HCT116 (cell line): ENCODE measurements at regions not wholly inside any gene's neighbourhood (a gene's known extent, or its start where the extent isn't known, plus 50 kb on each side); places are given as distances from the start of the nearest gene placed in this dataset.

Experiments
- ATAC-seq: fragments of 200-7000 bp; cut with Tn5 transposase; 2 replicates; pipeline ENCODE4 v1.9.1; 2020; ENCODE audit warnings: mild to moderate bottlenecking, moderate library complexity
- BruUV-seq: library from RNA; stranded (reverse); fragments of 400-500 nt; replicated peaks from 2 replicates; lab custom pipeline; 2021; lab: Mats Ljungman, UMichigan
- CTCF ChIA-PET: fragments of 300-600 bp; sonication (Branson Sonifier 250); formaldehyde crosslinking; loops from one replicate; lab custom pipeline; 2021; ENCODE audit warnings: antibody characterized with exemption; lab: Charles Lee
- POLR2A ChIA-PET: fragments of 300-600, 350-600 bp; sonication (Branson Sonifier 250); formaldehyde crosslinking; loops from one replicate; lab custom pipeline; 2021; ENCODE audit warnings: antibody characterized with exemption; lab: Charles Lee
- RAD21 ChIA-PET, 2 experiments: fragments of 300-600 bp; sonication (Branson Sonifier 250); formaldehyde crosslinking; loops; one replicate each; lab custom pipeline; 2023; ENCODE audit warnings: low total read pairs in 2 of 2; ENCODE audit not compliant: uncharacterized antibody in 2 of 2, unreplicated experiment in 2 of 2, low non-redundant PET in 1 of 2; lab: Charles Lee
- DNase-seq: peaks from one replicate; pipeline ENCODE4 v3.0.0-alpha.2; 2010; ENCODE audit warnings: low read depth, low spot score
- H2AFZ ChIP-seq: fragments of 200-600 bp; shearing (Covaris generic), sonication (generic); 2 replicates; pipeline ENCODE4 v1.6.1; 2017; ENCODE audit warnings: low read depth, mixed run types, mixed read lengths, antibody characterized with exemption, low read length; ENCODE audit not compliant: poor library complexity, severe bottlenecking
- H3K27ac ChIP-seq: 2 replicates; pipeline ENCODE4 v1.5.1; 2012; ENCODE audit warnings: low read depth, low read length
- H3K27me3 ChIP-seq: fragments of 200-600 bp; sonication (generic); 2 replicates; pipeline ENCODE4 v1.6.1; 2016; ENCODE audit warnings: mixed run types, low read length, mixed read lengths; ENCODE audit not compliant: insufficient read depth
- H3K36me3 ChIP-seq, 2 experiments: fragments of 200-500 bp in 1 of 2; fragments of 200-600 bp in 1 of 2; sonication (Bioruptor generic) in 1 of 2; sonication (generic) in 1 of 2; 2 replicates each; pipeline versions ENCODE4 v1.5.1 to v1.6.1; 2014 to 2016; ENCODE audit warnings: low read length in 2 of 2, inconsistent platforms in 1 of 2, mixed read lengths in 1 of 2, mixed run types in 1 of 2; ENCODE audit not compliant: insufficient read depth in 2 of 2, control insufficient read depth in 1 of 2
- H3K4me1 ChIP-seq, 2 experiments: fragments of 200-600 bp in 1 of 2; sonication (generic) in 1 of 2; 2 replicates each; pipeline versions ENCODE4 v1.5.1 to v1.6.1; 2012 to 2017; ENCODE audit warnings: low read length in 2 of 2, inconsistent platforms in 1 of 2, mild to moderate bottlenecking in 1 of 2, mixed read lengths in 1 of 2, mixed run types in 1 of 2, moderate library complexity in 1 of 2; ENCODE audit not compliant: insufficient read depth in 2 of 2, control insufficient read depth in 1 of 2
- H3K4me2 ChIP-seq: fragments of 200-600 bp; sonication (generic); 2 replicates; pipeline ENCODE4 v1.6.1; 2017; ENCODE audit warnings: mixed run types, low read length, mixed read lengths
- H3K4me3 ChIP-seq, 2 experiments: fragments of 200-600 bp in 1 of 2; sonication (generic) in 1 of 2; replicated peaks in 1 of 2; 2 replicates each; pipeline ENCODE4 v1.5.1; 2011 to 2016; ENCODE audit warnings: low read length in 2 of 2, control low read depth in 1 of 2, low read depth in 1 of 2, mild to moderate bottlenecking in 1 of 2, mixed read lengths in 1 of 2, mixed run types in 1 of 2
- H3K79me2 ChIP-seq: fragments of 200-600 bp; sonication (generic); 2 replicates; pipeline ENCODE4 v1.6.1; 2017; ENCODE audit warnings: mild to moderate bottlenecking, mixed run types, low read length, moderate library complexity, mixed read lengths; ENCODE audit not compliant: insufficient read depth
- H3K9ac ChIP-seq: fragments of 200-600 bp; sonication (generic); 2 replicates; pipeline ENCODE4 v1.6.1; 2016; ENCODE audit warnings: low read length, mixed read lengths
- H3K9me2 ChIP-seq: fragments of 200-600 bp; sonication (generic), shearing (Covaris generic); 2 replicates; pipeline ENCODE4 v1.6.1; 2017; ENCODE audit warnings: mixed run types, mild to moderate bottlenecking, moderate library complexity; ENCODE audit not compliant: insufficient read depth
- H3K9me3 ChIP-seq, 2 experiments: fragments of 200-500 bp in 1 of 2; fragments of 200-600 bp in 1 of 2; sonication (Bioruptor generic) in 1 of 2; sonication (generic) in 1 of 2; 2 replicates each; pipeline ENCODE4 v1.6.1; 2014 to 2017; ENCODE audit warnings: low read length in 2 of 2, mixed read lengths in 2 of 2, inconsistent platforms in 1 of 2, low read depth in 1 of 2, mild to moderate bottlenecking in 1 of 2, mixed run types in 1 of 2, moderate library complexity in 1 of 2; ENCODE audit not compliant: control insufficient read depth in 1 of 2, insufficient read depth in 1 of 2
- H4K20me1 ChIP-seq: fragments of 200-600 bp; sonication (generic), shearing (Covaris generic); 2 replicates; pipeline ENCODE4 v1.6.1; 2017; ENCODE audit warnings: mixed run types, mild to moderate bottlenecking, moderate library complexity; ENCODE audit not compliant: insufficient read depth
- EGR1 ChIP-seq: IDR thresholded peaks from 2 replicates; pipeline ENCODE4 v1.6.1; 2012; ENCODE audit warnings: low read depth
- ELF1 ChIP-seq: IDR thresholded peaks from 2 replicates; pipeline ENCODE4 v1.6.1; 2012; ENCODE audit warnings: low read depth, borderline replicate concordance
- POLR2AphosphoS5 ChIP-seq: IDR thresholded peaks from 2 replicates; pipeline ENCODE4 v1.6.1; 2011; ENCODE audit warnings: mild to moderate bottlenecking, low read depth, low read length, moderate library complexity
- TCF7L2 ChIP-seq: IDR thresholded peaks from 2 replicates; pipeline ENCODE4 v1.7.0; 2011; ENCODE audit warnings: borderline replicate concordance, inconsistent platforms; ENCODE audit not compliant: insufficient read depth, insufficient read length; ENCODE audit errors: extremely low read depth
- ZFX ChIP-seq: fragments of 450-650 bp; IDR thresholded peaks from 2 replicates; pipeline ENCODE4 v1.6.1; 2017
- intact Hi-C: fragments of 100-400 bp; cut with micrococcal nuclease; formaldehyde crosslinking; loops from 2 replicates; pipeline ENCODE4 v1.10.0; 2022
- TF ChIP-seq, protein P1 (sequence below): IDR thresholded peaks from 2 replicates; pipeline ENCODE4 v1.6.1; 2011; ENCODE audit warnings: mild to moderate bottlenecking, low read length, moderate library complexity; ENCODE audit not compliant: insufficient replicate concordance; ENCODE audit errors: extremely low read depth
- TF ChIP-seq, protein P2 (sequence below), 3 experiments: fragments of 200-600 bp in 1 of 3; sonication (generic) in 1 of 3; IDR thresholded peaks in 2 of 3; conservative IDR thresholded peaks in 1 of 3; 2 replicates each; pipeline ENCODE4 v1.5.1; 2012 to 2017; ENCODE audit warnings: low read depth in 2 of 3, low read length in 2 of 3, antibody characterized with exemption in 1 of 3, borderline replicate concordance in 1 of 3, control low read depth in 1 of 3, mild to moderate bottlenecking in 1 of 3, mixed read lengths in 1 of 3, mixed run types in 1 of 3, moderate library complexity in 1 of 3; ENCODE audit not compliant: insufficient read depth in 1 of 3
- TF ChIP-seq, protein P3 (sequence below): IDR thresholded peaks from 2 replicates; pipeline ENCODE4 v1.6.1; 2012; ENCODE audit warnings: low read depth
- TF ChIP-seq, protein P4 (sequence below): IDR thresholded peaks from 2 replicates; pipeline ENCODE4 v1.6.1; 2012

DNA sequence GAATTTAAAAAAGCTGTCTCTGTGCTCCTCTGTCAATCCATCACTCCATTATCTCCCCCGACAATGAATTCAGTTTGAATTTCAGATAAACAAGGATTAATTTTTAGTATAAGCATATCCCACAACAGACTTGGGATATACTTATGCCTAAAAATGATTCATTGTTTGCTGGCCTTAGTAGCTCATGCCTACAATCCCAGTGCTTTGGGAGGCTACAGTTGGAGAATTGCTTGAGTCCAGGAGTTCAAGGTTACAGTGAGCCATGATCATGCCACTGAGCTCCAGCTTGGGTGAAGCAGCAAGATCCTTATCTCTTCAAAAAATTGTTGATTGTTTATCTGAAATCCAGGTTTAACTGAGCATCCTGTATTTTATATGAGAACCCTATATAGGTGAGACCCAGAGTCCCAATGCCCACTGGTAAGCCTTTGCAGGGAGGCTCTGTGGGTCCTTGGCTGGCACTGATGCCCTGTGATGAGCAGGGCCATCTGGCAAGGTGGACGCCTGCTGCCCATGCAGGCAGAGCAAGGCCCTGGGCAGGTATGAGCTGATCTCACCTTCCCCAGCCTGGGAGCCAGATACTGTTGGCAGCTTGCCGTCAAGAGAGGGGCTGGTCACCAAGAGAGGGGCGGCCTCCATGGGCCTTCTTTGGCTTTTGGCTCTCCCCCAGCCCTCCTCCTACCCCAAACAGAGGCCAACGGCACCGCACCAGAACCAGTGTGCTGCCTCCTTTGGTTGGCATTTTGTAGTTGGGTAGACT is 158.7 kb downstream of the SEC14L1 start:
- RAD21 ChIA-PET = no interaction called here
- Histone ChIP-seq H3K9ac (no peak overlapping the region), H3K36me3 (peaks cover 9 to 11% of the 10 kb centered on the region in 2 experiments; a peak in 3 of 4 replicates), H3K27ac (no peak overlapping the region), H3K4me3 (no peak overlapping the region), H3K4me2 (no peak overlapping the region), H2AFZ (no peak overlapping the region), H3K27me3 (no peaks in the 10 kb centered on the region), H3K9me3 (no peaks in the 10 kb centered on the region), H4K20me1 (peaks cover 16% of the 10 kb centered on the region; the same call in 1 of the 2 replicates), H3K9me2 (no peaks in the 10 kb centered on the region), H3K79me2 (peaks cover 90% of the 10 kb centered on the region), H3K4me1 (peaks cover 42 to 69% of the 10 kb centered on the region in 2 experiments)
- POLR2A ChIA-PET = interaction anchor here (0.6 to 1.4 kb wide), 3 partner anchors 11 to 1529 kb away, joined by 3 to 8 read pairs (median 6); no protein-coding TSS in a partner anchor
- CTCF ChIA-PET = interaction anchor here (1.5 kb wide), 1 partner anchor 19 kb away, joined by 3 read pairs; no protein-coding TSS in a partner anchor
- BruUV-seq = no TSS peak
- DNase-seq = no peak
- TF ChIP-seq EGR1 (no peak), ZFX (no peak), TCF7L2 (no peak), ELF1 (no peak), POLR2AphosphoS5 (no peak)
- TF ChIP-seq, protein P1, sequence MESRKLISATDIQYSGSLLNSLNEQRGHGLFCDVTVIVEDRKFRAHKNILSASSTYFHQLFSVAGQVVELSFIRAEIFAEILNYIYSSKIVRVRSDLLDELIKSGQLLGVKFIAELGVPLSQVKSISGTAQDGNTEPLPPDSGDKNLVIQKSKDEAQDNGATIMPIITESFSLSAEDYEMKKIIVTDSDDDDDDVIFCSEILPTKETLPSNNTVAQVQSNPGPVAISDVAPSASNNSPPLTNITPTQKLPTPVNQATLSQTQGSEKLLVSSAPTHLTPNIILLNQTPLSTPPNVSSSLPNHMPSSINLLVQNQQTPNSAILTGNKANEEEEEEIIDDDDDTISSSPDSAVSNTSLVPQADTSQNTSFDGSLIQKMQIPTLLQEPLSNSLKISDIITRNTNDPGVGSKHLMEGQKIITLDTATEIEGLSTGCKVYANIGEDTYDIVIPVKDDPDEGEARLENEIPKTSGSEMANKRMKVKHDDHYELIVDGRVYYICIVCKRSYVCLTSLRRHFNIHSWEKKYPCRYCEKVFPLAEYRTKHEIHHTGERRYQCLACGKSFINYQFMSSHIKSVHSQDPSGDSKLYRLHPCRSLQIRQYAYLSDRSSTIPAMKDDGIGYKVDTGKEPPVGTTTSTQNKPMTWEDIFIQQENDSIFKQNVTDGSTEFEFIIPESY = no peak
- TF ChIP-seq, protein P2, sequence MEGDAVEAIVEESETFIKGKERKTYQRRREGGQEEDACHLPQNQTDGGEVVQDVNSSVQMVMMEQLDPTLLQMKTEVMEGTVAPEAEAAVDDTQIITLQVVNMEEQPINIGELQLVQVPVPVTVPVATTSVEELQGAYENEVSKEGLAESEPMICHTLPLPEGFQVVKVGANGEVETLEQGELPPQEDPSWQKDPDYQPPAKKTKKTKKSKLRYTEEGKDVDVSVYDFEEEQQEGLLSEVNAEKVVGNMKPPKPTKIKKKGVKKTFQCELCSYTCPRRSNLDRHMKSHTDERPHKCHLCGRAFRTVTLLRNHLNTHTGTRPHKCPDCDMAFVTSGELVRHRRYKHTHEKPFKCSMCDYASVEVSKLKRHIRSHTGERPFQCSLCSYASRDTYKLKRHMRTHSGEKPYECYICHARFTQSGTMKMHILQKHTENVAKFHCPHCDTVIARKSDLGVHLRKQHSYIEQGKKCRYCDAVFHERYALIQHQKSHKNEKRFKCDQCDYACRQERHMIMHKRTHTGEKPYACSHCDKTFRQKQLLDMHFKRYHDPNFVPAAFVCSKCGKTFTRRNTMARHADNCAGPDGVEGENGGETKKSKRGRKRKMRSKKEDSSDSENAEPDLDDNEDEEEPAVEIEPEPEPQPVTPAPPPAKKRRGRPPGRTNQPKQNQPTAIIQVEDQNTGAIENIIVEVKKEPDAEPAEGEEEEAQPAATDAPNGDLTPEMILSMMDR (IDR thresholded peaks at IDR 0.05 in 2 of 3, conservative IDR thresholded peaks at IDR 0.05 in 1 of 3; ENCODE audit: borderline replicate concordance in 1 of 3, insufficient read depth in 1 of 3, low read depth in 2 of 3, low read length in 2 of 3) = no peak
- TF ChIP-seq, protein P3, sequence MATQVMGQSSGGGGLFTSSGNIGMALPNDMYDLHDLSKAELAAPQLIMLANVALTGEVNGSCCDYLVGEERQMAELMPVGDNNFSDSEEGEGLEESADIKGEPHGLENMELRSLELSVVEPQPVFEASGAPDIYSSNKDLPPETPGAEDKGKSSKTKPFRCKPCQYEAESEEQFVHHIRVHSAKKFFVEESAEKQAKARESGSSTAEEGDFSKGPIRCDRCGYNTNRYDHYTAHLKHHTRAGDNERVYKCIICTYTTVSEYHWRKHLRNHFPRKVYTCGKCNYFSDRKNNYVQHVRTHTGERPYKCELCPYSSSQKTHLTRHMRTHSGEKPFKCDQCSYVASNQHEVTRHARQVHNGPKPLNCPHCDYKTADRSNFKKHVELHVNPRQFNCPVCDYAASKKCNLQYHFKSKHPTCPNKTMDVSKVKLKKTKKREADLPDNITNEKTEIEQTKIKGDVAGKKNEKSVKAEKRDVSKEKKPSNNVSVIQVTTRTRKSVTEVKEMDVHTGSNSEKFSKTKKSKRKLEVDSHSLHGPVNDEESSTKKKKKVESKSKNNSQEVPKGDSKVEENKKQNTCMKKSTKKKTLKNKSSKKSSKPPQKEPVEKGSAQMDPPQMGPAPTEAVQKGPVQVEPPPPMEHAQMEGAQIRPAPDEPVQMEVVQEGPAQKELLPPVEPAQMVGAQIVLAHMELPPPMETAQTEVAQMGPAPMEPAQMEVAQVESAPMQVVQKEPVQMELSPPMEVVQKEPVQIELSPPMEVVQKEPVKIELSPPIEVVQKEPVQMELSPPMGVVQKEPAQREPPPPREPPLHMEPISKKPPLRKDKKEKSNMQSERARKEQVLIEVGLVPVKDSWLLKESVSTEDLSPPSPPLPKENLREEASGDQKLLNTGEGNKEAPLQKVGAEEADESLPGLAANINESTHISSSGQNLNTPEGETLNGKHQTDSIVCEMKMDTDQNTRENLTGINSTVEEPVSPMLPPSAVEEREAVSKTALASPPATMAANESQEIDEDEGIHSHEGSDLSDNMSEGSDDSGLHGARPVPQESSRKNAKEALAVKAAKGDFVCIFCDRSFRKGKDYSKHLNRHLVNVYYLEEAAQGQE = no peak
- TF ChIP-seq, protein P4, sequence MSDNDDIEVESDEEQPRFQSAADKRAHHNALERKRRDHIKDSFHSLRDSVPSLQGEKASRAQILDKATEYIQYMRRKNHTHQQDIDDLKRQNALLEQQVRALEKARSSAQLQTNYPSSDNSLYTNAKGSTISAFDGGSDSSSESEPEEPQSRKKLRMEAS = no peak
- no peak for ATAC-seq
- intact Hi-C loops = no loop called here
